Left hindlimb (tissue), 1 donor: ENCODE measurements at regions not wholly inside any gene's neighbourhood (a gene's known extent, or its start where the extent isn't known, plus 50 kb on each side); places are given as distances from the start of the nearest gene placed in this dataset.
"Not testable (repeated sequence)": the region's sequence is repeated elsewhere in the genome, so short reads cannot be mapped to it uniquely, and the experiment has no call there.

Experiments used
- DNase-seq: peaks from one replicate; pipeline ENCODE4 v3.0.0-alpha.2; 2018

GRCh38 chr10:36440539-36440938 lies 684.9 kb upstream of the ANKRD30A start:
- no peak for DNase-seq

- no peak for DNase-seq
Observed at GRCh38 chr10:36437367-36437766, 688.0 kb upstream of the ANKRD30A start.

GRCh38 chr10:36428507-36428906 lies 696.9 kb upstream of the ANKRD30A start:
- no peak for DNase-seq

GRCh38 chr10:36425131-36425797 lies 700.1 kb upstream of the ANKRD30A start:
- no peak for DNase-seq

- DNase-seq = no peak
Observed at GRCh38 chr10:36424502-36424901, 700.9 kb upstream of the ANKRD30A start.

- DNase-seq = no peak
Observed at GRCh38 chr10:36423821-36424248, 701.6 kb upstream of the ANKRD30A start.

GRCh38 chr10:36421992-36422391 lies 703.4 kb upstream of the ANKRD30A start:
- no peak for DNase-seq

GRCh38 chr10:36416513-36416912 lies 708.9 kb upstream of the ANKRD30A start:
- no peak for DNase-seq

- DNase-seq = no peak
Observed at GRCh38 chr10:36412942-36413341, 712.5 kb upstream of the ANKRD30A start.

- not testable (repeated sequence) for DNase-seq
Observed at GRCh38 chr10:36400238-36400637, 725.2 kb upstream of the ANKRD30A start.

GRCh38 chr10:36393801-36394200 lies 731.6 kb upstream of the ANKRD30A start:
- no peak for DNase-seq

- no peak for DNase-seq
Observed at GRCh38 chr10:36391405-36391804, 734.0 kb upstream of the ANKRD30A start.

- no peak for DNase-seq
Observed at GRCh38 chr10:36390221-36390620, 735.2 kb upstream of the ANKRD30A start.

GRCh38 chr10:36388166-36388565 lies 737.2 kb upstream of the ANKRD30A start:
- DNase-seq = no peak

GRCh38 chr10:36385693-36386092 lies 739.7 kb upstream of the ANKRD30A start:
- no peak for DNase-seq

- DNase-seq = no peak
Observed at GRCh38 chr10:36383349-36383748, 741.3 kb upstream of the FZD8 start.

GRCh38 chr10:36381748-36382147 lies 739.7 kb upstream of the FZD8 start:
- DNase-seq = no peak

GRCh38 chr10:36380538-36380937 lies 738.4 kb upstream of the FZD8 start:
- no peak for DNase-seq

GRCh38 chr10:36375107-36375506 lies 733.0 kb upstream of the FZD8 start:
- DNase-seq = no peak

- no peak for DNase-seq
Observed at GRCh38 chr10:36373424-36374096, 731.5 kb upstream of the FZD8 start.

- no peak for DNase-seq
Observed at GRCh38 chr10:36367362-36367761, 725.3 kb upstream of the FZD8 start.

GRCh38 chr10:36366843-36367242 lies 724.7 kb upstream of the FZD8 start:
- DNase-seq = no peak

GRCh38 chr10:36366065-36366464 lies 724.0 kb upstream of the FZD8 start:
- DNase-seq = no peak

GRCh38 chr10:36362257-36362656 lies 720.2 kb upstream of the FZD8 start:
- no peak for DNase-seq

- no peak for DNase-seq
Observed at GRCh38 chr10:36358736-36359135, 716.6 kb upstream of the FZD8 start.
